Testis (tissue), 2 donors: ENCODE measurements at regions not wholly inside any gene's neighbourhood (a gene's known extent, or its start where the extent isn't known, plus 50 kb on each side); places are given as distances from the start of the nearest gene placed in this dataset.

Experiments used
- CTCF ChIP-seq, 3 experiments: fragments of 450-650 bp in 2 of 3; fragments of 200-600 bp in 1 of 3; sonication (generic) in 1 of 3; IDR thresholded peaks; one replicate each; pipeline ENCODE4 v1.5.1; 2016 to 2019; ENCODE audit warnings: antibody characterized with exemption in 3 of 3, mild to moderate bottlenecking in 2 of 3, moderate library complexity in 1 of 3
- POLR2A ChIP-seq: fragments of 450-650 bp; IDR thresholded peaks from one replicate; pipeline ENCODE4 v1.6.1; 2017; ENCODE audit warnings: antibody characterized with exemption, mild to moderate bottlenecking, moderate library complexity

DNA sequence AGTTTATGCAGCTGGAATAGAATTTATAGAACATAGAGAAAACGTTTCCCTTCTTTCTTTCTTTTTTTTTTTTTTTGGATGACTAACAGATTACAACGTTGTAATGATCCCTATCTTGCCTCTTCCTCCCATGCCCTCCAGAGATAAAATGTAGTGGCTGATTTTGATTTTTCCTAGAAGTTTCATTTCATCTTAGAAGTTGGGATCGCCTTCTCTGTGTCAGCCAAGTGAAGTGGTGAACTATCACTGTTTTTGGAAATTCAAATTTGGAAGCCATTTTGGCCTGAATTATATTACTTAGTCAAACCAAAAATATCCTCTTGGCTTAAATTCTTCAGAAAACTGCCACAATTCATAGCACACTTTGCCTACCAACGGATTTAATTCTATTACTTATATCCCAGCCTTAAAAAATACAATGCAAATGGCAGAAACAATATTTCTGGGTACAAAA, 1025.5 kb upstream of the NR2F2 start:
- no peak for TF ChIP-seq CTCF (IDR thresholded peaks at IDR 0.05)
- TF ChIP-seq POLR2A = no peak
